T-helper 1 cell treated with Interleukin-12 subunit alpha and Interleukin-12 subunit beta and Interleukin-4 antibody, amounts not matched to agents 30 ng/mL and 1 ng/mL, for 36 hours (primary cell): ENCODE measurements at regions not wholly inside any gene's neighbourhood (a gene's known extent, or its start where the extent isn't known, plus 50 kb on each side); places are given as distances from the start of the nearest gene placed in this dataset.

ENCODE experiments used
- intact Hi-C: fragments of 100-400 bp; cut with micrococcal nuclease; formaldehyde crosslinking; loops from one replicate; pipeline ENCODE4 v1.15.1; 2024

DNA sequence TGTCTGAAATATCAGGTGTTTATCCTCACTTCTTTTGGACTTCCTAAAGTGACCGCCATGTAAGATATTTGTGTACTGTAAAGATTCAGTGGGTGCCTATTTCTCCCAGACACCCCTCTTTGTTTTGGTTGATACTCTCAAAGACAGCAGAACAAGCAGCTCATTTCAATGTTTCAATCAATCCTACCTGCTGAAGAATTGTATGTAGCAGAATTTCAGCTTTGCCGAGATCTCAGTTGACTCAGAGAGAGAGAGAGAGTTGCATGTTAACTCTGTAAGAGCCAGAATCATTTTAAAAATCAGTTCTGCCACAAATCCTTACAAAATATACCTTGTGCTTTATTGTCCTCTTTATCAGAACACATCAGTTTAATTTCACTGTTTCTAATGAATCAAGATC lies 987.3 kb downstream of the ADGRL2 start:
- intact Hi-C loops, result no loop called here

DNA sequence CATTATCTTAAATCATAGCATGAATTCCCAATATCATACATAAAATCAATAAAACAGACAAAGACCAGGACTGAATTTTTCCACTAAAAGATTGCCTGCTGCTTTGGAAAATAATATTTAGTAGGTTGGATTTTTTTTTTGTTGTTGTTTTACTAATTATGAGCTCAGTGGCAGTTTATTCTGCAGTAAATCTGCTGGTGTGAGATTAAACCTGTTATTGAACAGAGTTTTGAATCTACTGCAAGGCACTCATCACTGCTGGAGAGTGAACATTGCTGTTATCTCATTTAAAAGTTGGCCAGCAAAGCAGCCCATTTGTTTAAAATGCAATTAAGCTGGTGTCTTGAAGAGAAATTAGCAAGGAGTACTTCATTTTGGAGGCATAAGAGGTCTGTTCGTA lies 986.1 kb downstream of the ADGRL2 start:
- intact Hi-C loops, result no loop called here

- intact Hi-C loops, result no loop called here
These were observed 984.6 kb downstream of the ADGRL2 start for GRCh38 chr1:82785268-82785790.

DNA sequence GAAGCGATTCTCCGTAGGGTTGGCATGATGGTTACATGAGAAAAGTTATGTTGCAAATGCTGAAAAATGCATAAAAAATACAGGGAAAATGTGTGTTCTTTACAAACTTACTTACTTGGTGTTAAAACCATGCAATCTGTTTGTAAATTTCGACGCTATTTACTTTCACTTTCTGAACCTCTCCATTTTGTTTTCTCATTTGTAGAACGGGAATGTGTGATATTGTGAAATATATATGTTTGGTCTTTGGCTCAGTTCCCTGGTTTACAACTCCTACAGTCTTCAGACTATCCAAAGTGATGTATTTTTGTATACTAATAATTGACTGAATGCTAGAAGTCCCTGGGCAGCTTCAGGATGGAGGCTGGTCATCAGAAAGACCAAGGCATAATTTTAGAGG lies 982.3 kb downstream of the ADGRL2 start:
- intact Hi-C loops, result no loop called here

DNA sequence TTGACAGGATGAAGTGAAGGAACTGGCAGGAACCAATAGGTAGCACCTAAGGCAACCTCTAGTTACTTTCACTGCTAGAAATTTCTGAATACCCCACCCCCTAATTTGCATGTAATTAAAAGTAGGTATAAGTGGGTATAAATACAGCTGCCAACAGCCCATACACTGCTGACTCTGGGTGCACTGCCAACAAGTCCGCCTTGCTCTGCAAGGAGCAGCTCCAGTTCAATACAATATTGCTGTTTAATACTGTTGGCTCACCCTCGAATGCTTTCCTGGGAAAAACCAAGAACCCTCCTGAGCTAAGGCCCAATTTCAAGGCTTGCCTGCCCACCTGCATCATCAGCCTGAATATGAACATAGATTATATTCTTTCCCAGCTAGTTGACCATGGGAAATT lies 981.9 kb downstream of the ADGRL2 start:
- intact Hi-C loops, result no loop called here

GRCh38 chr1:82778612-82779011 lies 977.9 kb downstream of the ADGRL2 start:
- intact Hi-C loops, result loop anchor here (5.0 kb wide), 1 partner anchor 1344 kb away; no protein-coding TSS in a partner anchor

DNA sequence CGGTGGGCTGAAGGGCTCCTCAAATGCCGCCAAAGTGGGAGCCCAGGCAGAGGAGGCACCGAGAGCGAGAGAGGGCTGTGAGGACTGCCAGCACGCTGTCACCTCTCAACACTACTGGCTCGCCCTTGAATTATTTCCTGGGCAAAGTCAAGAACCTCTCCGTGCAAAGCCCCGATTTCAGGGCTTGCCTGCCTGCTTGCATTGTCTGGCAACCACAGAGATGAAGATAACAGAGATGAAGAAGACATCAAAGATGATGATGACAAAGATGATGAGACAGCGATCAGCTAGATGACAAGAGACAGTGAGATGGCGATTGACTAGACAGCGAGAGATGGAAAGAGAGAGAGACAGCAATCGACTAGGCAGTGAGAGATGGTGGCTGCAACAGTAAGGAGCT lies 976.5 kb downstream of the ADGRL2 start:
- intact Hi-C loops, result loop anchor here (5.0 kb wide), 1 partner anchor 1345 kb away; no protein-coding TSS in a partner anchor

DNA sequence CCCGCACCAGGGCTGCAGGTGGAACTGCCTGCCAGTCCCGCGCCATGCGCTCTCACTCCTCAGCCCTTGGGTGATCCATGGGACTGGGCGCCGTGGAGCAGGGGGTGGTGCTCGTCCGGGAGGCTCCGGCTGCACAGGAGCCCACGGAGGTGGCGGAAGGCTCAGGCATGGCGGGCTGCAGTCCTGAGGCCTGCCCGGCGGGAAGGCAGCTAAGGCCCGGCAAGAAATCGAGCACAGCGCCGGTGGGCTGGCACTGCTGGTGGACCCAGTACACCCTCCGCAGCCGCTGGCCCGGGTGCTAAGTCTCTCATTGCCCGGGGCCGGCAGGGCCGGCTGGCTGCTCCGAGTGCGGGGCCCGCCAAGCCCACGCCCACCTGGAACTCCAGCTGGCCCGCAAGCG lies 976.0 kb downstream of the ADGRL2 start:
- intact Hi-C loops, result loop anchor here (5.0 kb wide), 1 partner anchor 1346 kb away; no protein-coding TSS in a partner anchor

GRCh38 chr1:82775406-82776000 lies 974.8 kb downstream of the ADGRL2 start:
- intact Hi-C loops, result loop anchor here (1.0 to 5.0 kb wide), 3 partner anchors 808 to 1347 kb away; no protein-coding TSS in a partner anchor

DNA sequence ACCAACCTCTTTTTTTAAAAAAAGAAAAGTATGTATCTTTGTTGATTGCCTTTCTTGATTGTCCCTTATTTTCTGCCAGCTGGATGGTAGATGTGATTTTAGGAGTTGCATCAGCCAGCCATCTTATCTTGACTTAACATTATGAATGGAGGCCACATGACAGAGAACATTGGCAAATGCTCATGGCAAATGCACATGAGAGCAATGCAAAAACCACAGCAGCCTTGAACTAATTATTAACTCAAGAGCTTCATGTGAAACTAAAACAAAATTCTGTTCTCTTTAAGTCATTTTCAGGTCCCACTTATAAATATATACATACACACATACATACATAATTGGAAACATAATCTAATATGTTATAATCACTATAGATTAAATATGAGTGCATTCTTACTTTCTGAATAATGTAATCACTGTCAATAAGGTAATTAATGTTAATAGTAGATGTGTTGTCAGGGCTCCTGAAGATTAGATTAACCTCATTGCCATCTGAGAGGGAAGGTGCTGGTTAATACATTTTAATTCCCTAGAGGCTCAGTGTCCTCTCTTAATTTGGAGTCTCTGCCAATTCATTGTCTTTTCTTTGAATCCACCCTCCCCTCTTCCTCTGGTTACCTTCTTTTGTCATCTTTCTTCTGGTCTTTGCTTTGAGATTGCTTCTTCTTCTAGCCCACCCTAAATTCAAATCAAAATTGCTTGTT lies 962.2 kb downstream of the ADGRL2 start:
- intact Hi-C loops, result no loop called here

GRCh38 chr1:82759035-82759434 lies 958.3 kb downstream of the ADGRL2 start:
- intact Hi-C loops, result no loop called here

- intact Hi-C loops, result no loop called here
These were observed 954.9 kb downstream of the ADGRL2 start for GRCh38 chr1:82755671-82756070.

DNA sequence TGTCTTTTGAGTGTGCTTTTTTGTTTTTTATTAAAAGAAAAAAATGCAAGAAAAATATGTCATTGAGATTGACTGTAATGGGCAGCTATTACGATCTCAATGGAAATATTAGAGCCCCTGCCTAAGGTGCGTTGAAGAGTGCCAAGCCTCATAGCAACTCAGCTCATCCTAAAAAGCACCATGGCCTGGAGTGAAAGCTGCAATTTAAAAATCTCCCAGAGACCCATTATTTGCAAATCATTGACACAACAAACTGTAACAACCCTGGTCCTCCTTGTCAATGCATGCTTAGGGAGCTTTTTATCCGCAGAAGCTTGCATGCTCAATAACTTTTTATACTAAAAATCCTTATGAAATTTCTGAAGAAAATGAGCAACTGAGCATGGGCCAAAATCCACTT lies 954.5 kb downstream of the ADGRL2 start:
- intact Hi-C loops, result no loop called here

- intact Hi-C loops, result no loop called here
These were observed 951.3 kb downstream of the ADGRL2 start for GRCh38 chr1:82752046-82752445.

GRCh38 chr1:82733645-82734044 lies 932.9 kb downstream of the ADGRL2 start:
- intact Hi-C loops, result no loop called here

- intact Hi-C loops, result no loop called here
These were observed 930.5 kb downstream of the ADGRL2 start for GRCh38 chr1:82731216-82731615.

GRCh38 chr1:82728206-82728605 lies 927.5 kb downstream of the ADGRL2 start:
- intact Hi-C loops, result no loop called here

- intact Hi-C loops, result no loop called here
These were observed 923.5 kb downstream of the ADGRL2 start for GRCh38 chr1:82724246-82724645.

GRCh38 chr1:82722608-82723007 lies 921.9 kb downstream of the ADGRL2 start:
- intact Hi-C loops, result no loop called here

DNA sequence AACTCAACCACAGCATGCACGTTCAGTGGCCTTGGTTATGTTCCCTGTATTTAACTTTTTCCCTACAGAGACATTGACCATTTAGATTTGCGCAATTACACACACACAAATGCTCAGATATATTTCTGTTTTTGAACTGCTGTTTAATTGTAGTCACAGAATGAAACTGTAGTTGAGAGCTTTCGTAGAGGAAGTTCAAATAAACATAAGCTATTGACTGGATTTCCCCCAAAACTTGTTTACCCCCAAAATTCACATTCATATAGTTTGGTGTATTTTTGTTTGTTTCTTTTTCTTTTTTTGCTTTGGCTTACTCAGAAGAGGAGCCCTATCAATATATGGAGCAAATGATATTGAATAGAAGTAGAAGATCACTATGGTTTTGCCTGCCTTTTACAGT lies 921.0 kb downstream of the ADGRL2 start:
- intact Hi-C loops, result no loop called here

GRCh38 chr1:82718719-82719419 lies 918.1 kb downstream of the ADGRL2 start:
- intact Hi-C loops, result no loop called here

DNA sequence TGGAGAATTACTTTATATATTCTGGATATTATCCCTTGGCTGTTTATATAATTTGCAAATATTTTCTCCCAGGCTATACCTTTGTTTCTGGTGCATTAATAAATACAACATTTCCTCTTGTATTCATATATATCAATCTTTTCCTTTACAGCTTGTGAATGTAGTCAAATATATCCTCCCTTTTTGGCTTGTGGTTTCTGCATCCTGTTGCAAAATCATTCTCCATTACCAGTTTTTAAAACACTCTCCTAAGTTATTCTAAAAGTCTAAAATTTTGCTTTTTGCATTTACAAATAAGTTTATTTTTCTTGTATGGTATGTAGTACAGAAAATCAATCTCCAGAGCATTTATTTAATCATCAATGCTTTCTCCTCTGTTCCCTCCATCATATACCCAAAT lies 909.4 kb downstream of the ADGRL2 start:
- intact Hi-C loops, result no loop called here
